Esophagus muscularis mucosa (tissue), 3 donors: ENCODE measurements at regions not wholly inside any gene's neighbourhood (a gene's known extent, or its start where the extent isn't known, plus 50 kb on each side); places are given as distances from the start of the nearest gene placed in this dataset.

Source experiments
- POLR2A ChIP-seq: fragments of 450-650 bp; IDR thresholded peaks from one replicate; pipeline ENCODE4 v1.6.1; 2017; ENCODE audit warnings: antibody characterized with exemption, moderate library complexity, mild to moderate bottlenecking, low read depth
- POLR2AphosphoS5 ChIP-seq, 2 donors: sonication (generic); formaldehyde crosslinking; IDR thresholded peaks; one replicate each; pipeline ENCODE4 v1.6.1; 2017; ENCODE audit warnings: antibody characterized with exemption in 2 of 2
- TF ChIP-seq, protein P1 (sequence below), 3 experiments: fragments of 200-600 bp in 2 of 3; fragments of 450-650 bp in 1 of 3; sonication (generic) in 2 of 3; IDR thresholded peaks; one replicate each; pipeline ENCODE4 v1.5.1; 2017 to 2019; ENCODE audit warnings: antibody characterized with exemption in 3 of 3, mild to moderate bottlenecking in 2 of 3, moderate library complexity in 1 of 3

- TF ChIP-seq, protein P1, sequence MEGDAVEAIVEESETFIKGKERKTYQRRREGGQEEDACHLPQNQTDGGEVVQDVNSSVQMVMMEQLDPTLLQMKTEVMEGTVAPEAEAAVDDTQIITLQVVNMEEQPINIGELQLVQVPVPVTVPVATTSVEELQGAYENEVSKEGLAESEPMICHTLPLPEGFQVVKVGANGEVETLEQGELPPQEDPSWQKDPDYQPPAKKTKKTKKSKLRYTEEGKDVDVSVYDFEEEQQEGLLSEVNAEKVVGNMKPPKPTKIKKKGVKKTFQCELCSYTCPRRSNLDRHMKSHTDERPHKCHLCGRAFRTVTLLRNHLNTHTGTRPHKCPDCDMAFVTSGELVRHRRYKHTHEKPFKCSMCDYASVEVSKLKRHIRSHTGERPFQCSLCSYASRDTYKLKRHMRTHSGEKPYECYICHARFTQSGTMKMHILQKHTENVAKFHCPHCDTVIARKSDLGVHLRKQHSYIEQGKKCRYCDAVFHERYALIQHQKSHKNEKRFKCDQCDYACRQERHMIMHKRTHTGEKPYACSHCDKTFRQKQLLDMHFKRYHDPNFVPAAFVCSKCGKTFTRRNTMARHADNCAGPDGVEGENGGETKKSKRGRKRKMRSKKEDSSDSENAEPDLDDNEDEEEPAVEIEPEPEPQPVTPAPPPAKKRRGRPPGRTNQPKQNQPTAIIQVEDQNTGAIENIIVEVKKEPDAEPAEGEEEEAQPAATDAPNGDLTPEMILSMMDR (IDR thresholded peaks at IDR 0.05), result no peak
- TF ChIP-seq POLR2A (no peak), POLR2AphosphoS5 (IDR thresholded peaks at IDR 0.05) (no peak)
These were observed 81.4 kb upstream of the KRAS start for GRCh38 chr12:25332143-25332542.
